Psoas muscle (tissue), 7 donors: ENCODE measurements at regions not wholly inside any gene's neighbourhood (a gene's known extent, or its start where the extent isn't known, plus 50 kb on each side); places are given as distances from the start of the nearest gene placed in this dataset.

Experiments used
- ATAC-seq, 4 donors: fragments of 200-7000 bp; cut with Tn5 transposase; one replicate each; pipeline ENCODE4 v1.9.1; 2020; ENCODE audit warnings: moderate library complexity in 3 of 4, mild to moderate bottlenecking in 2 of 4
- DNase-seq, 2 donors: peaks; one replicate each; pipeline ENCODE4 v3.0.0-alpha.2; 2020
- H3K27ac ChIP-seq: fragments of 200-600 bp; one replicate; pipeline ENCODE4 v1.8.0; 2022
- H3K27me3 ChIP-seq, 3 donors: fragments of 200-600 bp in 1 of 3; one replicate each; pipeline versions ENCODE4 v1.6.1 to v1.8.0; 2013 to 2022; ENCODE audit warnings: low read length in 2 of 3, mild to moderate bottlenecking in 2 of 3, moderate library complexity in 1 of 3; ENCODE audit not compliant: insufficient read depth in 3 of 3
- H3K36me3 ChIP-seq, 2 donors: fragments of 200-600 bp in 1 of 2; one replicate each; pipeline versions ENCODE4 v1.6.1 to v1.8.0; 2013 to 2022; ENCODE audit warnings: low read depth in 1 of 2, mild to moderate bottlenecking in 1 of 2, moderate library complexity in 1 of 2; ENCODE audit not compliant: insufficient read depth in 1 of 2
- H3K4me1 ChIP-seq: fragments of 200-600 bp; one replicate; pipeline ENCODE4 v1.8.0; 2022
- H3K4me3 ChIP-seq: fragments of 200-600 bp; one replicate; pipeline ENCODE4 v1.8.0; 2022; ENCODE audit warnings: mild to moderate bottlenecking
- H3K9me3 ChIP-seq: fragments of 200-600 bp; one replicate; pipeline ENCODE4 v1.8.0; 2022
- CTCF ChIP-seq: fragments of 200-600 bp; IDR thresholded peaks from one replicate; pipeline ENCODE4 v1.8.0; 2022; ENCODE audit warnings: antibody characterized with exemption
- WGBS, 3 donors: extraction: QIAGEN DNeasy Blood & Tissue Kit; methylation state at CpG; one replicate each; pipeline versions ENCODE4 v1.1.6 to v1.1.7; 2013; 5-methylcytosine and 5-hydroxymethylcytosine counted together
- intact Hi-C, 2 donors: fragments of 100-400 bp; cut with DNase I; formaldehyde crosslinking; loops; one replicate each; pipeline versions ENCODE4 v1.11.0 to v1.14.2; 2022
- donor health status: healthy with polysubstance abuse.
- donor health status: DM: no; HTN: no; CAD: no; lungs with moderate emphysema.
- donor health status: Bipolar disorder and iron deficiency.
- donor health status: healthy.
- donor health status: DM: yes; HTN: yes; CAD: no.
- donor health status: DM: no; HTN: no; CAD: no.
- donor health status: DM: yes; HTN: yes; CAD: no.

- peak; percentile 48 to 62 for DNase-seq
- ATAC-seq, result peak in 2 of 4 donors; percentile 50 to 61
Measured at GRCh38 chr13:31431722-31432137, 232.0 kb downstream of the B3GLCT start.

GRCh38 chr13:31433207-31433606 is 233.4 kb downstream of the B3GLCT start:
- WGBS, 3 donors, result 45 to 59% (median 54%) methylated on average over 1 of the region's 1 CpG
- Histone ChIP-seq H3K27ac (no peak overlapping the region), H3K36me3 (no peaks in the 10 kb centered on the region), H3K9me3 (no peaks in the 10 kb centered on the region), H3K4me3 (no peak overlapping the region), H3K27me3 (peaks cover 0 to 2% (median 0%) of the 10 kb centered on the region in 3 donors), H3K4me1 (no peaks in the 10 kb centered on the region)
- DNase-seq (no peak), ATAC-seq (no peak)
- intact Hi-C loops, result loop anchor here in 1 of 2 donors (5.0 kb wide), 1 partner anchor 309 kb away; no protein-coding TSS in a partner anchor
- no peak for TF ChIP-seq CTCF

More at GRCh38 chr13:31431722-31432137, 232.0 kb downstream of the B3GLCT start:
- 18 to 21% (median 19%) methylated on average over 4 of the region's 4 CpGs for WGBS, 3 donors
- Histone ChIP-seq H3K36me3 (no peaks in the 10 kb centered on the region), H3K27me3 (peaks cover 0 to 2% (median 0%) of the 10 kb centered on the region in 3 donors), H3K27ac (no peak overlapping the region), H3K4me3 (no peak overlapping the region), H3K9me3 (no peaks in the 10 kb centered on the region), H3K4me1 (no peaks in the 10 kb centered on the region)
- intact Hi-C loops, result loop anchor here (2.0 to 5.0 kb wide), 2 partner anchors 311 kb away; no protein-coding TSS in a partner anchor
- TF ChIP-seq CTCF, result peak; percentile 78

- Histone ChIP-seq H3K27ac (no peak overlapping the region), H3K4me3 (no peak overlapping the region), H3K4me1 (no peaks in the 10 kb centered on the region), H3K36me3 (no peaks in the 10 kb centered on the region), H3K27me3 (peaks cover 0 to 2% (median 0%) of the 10 kb centered on the region in 3 donors), H3K9me3 (no peaks in the 10 kb centered on the region)
- intact Hi-C loops, result loop anchor here in 1 of 2 donors (5.0 kb wide), 1 partner anchor 309 kb away; no protein-coding TSS in a partner anchor
- ATAC-seq (no peak), DNase-seq (no peak)
- WGBS, 3 donors, result 72 to 83% (median 78%) methylated on average over 7 of the region's 7 CpGs
- TF ChIP-seq CTCF, result no peak
Measured at GRCh38 chr13:31433746-31434145, 234.0 kb downstream of the B3GLCT start.

GRCh38 chr13:31434613-31435012 is 234.8 kb downstream of the B3GLCT start:
- H3K36me3 ChIP-seq, result no peaks in the 10 kb centered on the region
- H3K4me3 ChIP-seq, result no peak overlapping the region
- WGBS, 3 donors, result 87 to 88% (median 88%) methylated on average over 8 of the region's 8 CpGs
- DNase-seq (no peak), ATAC-seq (no peak)
- intact Hi-C loops, result loop anchor here in 1 of 2 donors (5.0 kb wide), 1 partner anchor 308 kb away; no protein-coding TSS in a partner anchor
- no peaks in the 10 kb centered on the region for H3K9me3 ChIP-seq
- H3K4me1 ChIP-seq, result no peaks in the 10 kb centered on the region
- no peak for TF ChIP-seq CTCF
- H3K27me3 ChIP-seq, result peaks cover 0 to 2% (median 0%) of the 10 kb centered on the region in 3 donors
- no peak overlapping the region for H3K27ac ChIP-seq

GRCh38 chr13:31435536-31435935 is 235.8 kb downstream of the B3GLCT start:
- WGBS, 3 donors, result 79 to 84% (median 83%) methylated on average over 4 of the region's 4 CpGs
- Histone ChIP-seq H3K4me3 (no peak overlapping the region), H3K27me3 (peaks cover 0 to 2% (median 0%) of the 10 kb centered on the region in 3 donors), H3K4me1 (no peaks in the 10 kb centered on the region), H3K27ac (no peak overlapping the region), H3K36me3 (no peaks in the 10 kb centered on the region), H3K9me3 (no peaks in the 10 kb centered on the region)
- no peak for DNase-seq
- no peak for ATAC-seq
- no peak for TF ChIP-seq CTCF
- intact Hi-C loops, result no loop called here
